NB4 (cell line): ENCODE measurements at regions not wholly inside any gene's neighbourhood (a gene's known extent, or its start where the extent isn't known, plus 50 kb on each side); places are given as distances from the start of the nearest gene placed in this dataset.

ENCODE experiments used
- DNase-seq: peaks from one replicate; pipeline ENCODE4 v3.0.0; 2010; ENCODE audit warnings: low read depth
- H3K4me3 ChIP-seq: one replicate; pipeline ENCODE4 v1.5.1; 2011; ENCODE audit warnings: mild to moderate bottlenecking, low read depth, low read length, moderate library complexity
- MAX ChIP-seq: IDR thresholded peaks from 2 replicates; pipeline ENCODE4 v1.6.1; 2011; ENCODE audit warnings: low read depth, low read length
- MYC ChIP-seq: IDR thresholded peaks from 2 replicates; pipeline ENCODE4 v1.6.1; 2011; ENCODE audit warnings: low read depth, low read length
- POLR2A ChIP-seq: IDR thresholded peaks from 2 replicates; pipeline ENCODE4 v1.6.1; 2011; ENCODE audit warnings: mild to moderate bottlenecking; ENCODE audit not compliant: insufficient read length; ENCODE audit errors: extremely low read depth
- TF ChIP-seq, protein P1 (sequence below): IDR thresholded peaks from one replicate; pipeline ENCODE4 v1.5.1; 2012; ENCODE audit warnings: low read depth, low read length

DNA sequence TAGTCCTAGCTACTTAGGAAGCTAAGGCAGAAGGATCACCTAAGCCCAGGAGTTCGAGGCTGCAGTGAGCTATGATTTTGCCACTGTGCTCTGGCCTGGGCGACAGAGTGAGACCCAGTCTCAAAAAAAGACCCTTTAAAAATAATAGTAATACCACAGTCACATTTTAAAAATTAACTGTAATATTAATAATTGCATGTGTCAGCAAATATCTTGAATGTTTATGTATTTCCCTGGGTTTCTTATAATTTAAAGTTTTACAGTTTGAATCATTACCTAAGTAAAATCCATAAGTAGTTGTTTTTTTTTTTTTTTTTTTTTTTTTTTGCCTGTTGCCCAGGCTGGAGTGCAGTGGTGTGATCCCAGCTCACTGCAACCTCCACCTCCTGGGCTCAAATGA lies 69.2 kb downstream of the LYZL2 start:
- no peak overlapping the region for H3K4me3 ChIP-seq
- DNase-seq: no peak
- TF ChIP-seq, protein P1, sequence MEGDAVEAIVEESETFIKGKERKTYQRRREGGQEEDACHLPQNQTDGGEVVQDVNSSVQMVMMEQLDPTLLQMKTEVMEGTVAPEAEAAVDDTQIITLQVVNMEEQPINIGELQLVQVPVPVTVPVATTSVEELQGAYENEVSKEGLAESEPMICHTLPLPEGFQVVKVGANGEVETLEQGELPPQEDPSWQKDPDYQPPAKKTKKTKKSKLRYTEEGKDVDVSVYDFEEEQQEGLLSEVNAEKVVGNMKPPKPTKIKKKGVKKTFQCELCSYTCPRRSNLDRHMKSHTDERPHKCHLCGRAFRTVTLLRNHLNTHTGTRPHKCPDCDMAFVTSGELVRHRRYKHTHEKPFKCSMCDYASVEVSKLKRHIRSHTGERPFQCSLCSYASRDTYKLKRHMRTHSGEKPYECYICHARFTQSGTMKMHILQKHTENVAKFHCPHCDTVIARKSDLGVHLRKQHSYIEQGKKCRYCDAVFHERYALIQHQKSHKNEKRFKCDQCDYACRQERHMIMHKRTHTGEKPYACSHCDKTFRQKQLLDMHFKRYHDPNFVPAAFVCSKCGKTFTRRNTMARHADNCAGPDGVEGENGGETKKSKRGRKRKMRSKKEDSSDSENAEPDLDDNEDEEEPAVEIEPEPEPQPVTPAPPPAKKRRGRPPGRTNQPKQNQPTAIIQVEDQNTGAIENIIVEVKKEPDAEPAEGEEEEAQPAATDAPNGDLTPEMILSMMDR: no peak
- TF ChIP-seq MAX (no peak), POLR2A (no peak), MYC (no peak)

DNA sequence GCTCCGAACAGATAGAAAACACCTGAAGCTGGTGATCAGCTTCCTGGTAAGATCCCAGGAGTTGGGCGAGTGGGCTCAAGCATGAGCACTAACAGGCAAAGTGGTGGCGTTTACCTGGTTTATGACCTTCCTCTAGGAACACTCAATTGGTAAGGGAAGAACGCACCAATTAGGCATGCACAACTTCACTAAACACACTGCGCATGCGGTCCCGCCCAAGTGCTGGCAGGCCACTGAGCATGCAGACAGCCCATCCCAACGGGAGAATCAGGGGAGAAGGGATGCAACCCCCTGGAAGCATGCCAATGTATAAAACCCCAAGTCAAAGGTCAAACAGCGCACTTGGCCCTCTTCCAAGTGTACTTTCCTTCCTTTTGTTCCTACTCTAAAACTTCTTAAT lies 70.4 kb downstream of the LYZL2 start:
- TF ChIP-seq MYC (no peak), MAX (no peak), POLR2A (no peak)
- TF ChIP-seq, protein P1: no peak
- no peak overlapping the region for H3K4me3 ChIP-seq
- DNase-seq: no peak

DNA sequence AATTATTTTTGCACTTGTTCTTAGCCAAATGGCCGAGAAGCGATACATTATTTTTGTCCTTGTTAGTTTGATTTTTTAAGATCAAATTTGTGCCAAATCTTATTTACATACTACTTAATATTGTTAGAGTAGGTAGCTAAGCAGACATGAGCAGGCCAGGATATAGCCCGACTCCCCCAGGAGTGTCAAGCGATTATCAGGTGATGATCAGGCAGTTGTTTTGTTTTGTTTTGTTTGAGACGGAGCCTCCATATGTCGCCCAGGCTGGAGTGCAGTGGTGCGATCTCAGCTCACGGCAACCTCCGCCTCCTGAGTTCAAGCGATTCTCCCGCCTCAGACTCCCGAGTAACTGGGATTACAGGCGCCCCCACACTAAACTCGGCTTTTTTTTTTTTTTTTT lies 71.1 kb downstream of the LYZL2 start:
- DNase-seq: no peak
- TF ChIP-seq, protein P1: no peak
- TF ChIP-seq MYC: no peak
- no peak for TF ChIP-seq POLR2A
- no peak for TF ChIP-seq MAX
- H3K4me3 ChIP-seq: no peak overlapping the region

- no peak overlapping the region for H3K4me3 ChIP-seq
- DNase-seq: no peak
- no peak for TF ChIP-seq POLR2A
- TF ChIP-seq MYC: no peak
Measured at GRCh38 chr10:30557884-30558283, 71.7 kb downstream of the LYZL2 start.

- no peak overlapping the region for H3K4me3 ChIP-seq
- TF ChIP-seq MYC (no peak), MAX (no peak), POLR2A (no peak)
- TF ChIP-seq, protein P1: no peak
- peak; percentile 28 for DNase-seq
Measured at GRCh38 chr10:30556189-30556588, 73.4 kb downstream of the LYZL2 start.

DNA sequence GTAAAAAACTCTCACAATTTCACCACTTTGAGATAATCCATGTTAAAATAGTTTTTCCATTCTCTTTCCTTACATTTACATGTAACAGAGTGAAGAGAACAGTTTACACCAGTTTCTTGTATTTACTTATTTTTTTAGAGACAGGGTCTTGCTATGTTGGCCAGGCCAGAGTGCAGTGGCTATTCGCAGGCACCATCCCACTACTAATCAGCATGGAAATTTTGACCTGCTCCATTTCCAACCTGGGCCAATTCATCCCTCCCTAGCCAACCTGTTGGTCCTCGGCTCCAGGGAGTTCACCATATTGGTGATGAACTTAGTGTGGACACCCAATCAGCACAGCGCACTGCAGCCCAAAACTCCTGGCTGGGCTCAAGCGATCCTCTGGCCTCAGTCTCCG lies 74.1 kb downstream of the LYZL2 start:
- no peak overlapping the region for H3K4me3 ChIP-seq
- no peak for DNase-seq
- TF ChIP-seq, protein P1: no peak
- TF ChIP-seq POLR2A (no peak), MAX (no peak), MYC (no peak)
